OCI-LY1 (cell line): ENCODE measurements at regions not wholly inside any gene's neighbourhood (a gene's known extent, or its start where the extent isn't known, plus 50 kb on each side); places are given as distances from the start of the nearest gene placed in this dataset.

ENCODE experiments used
- H2AFZ ChIP-seq: fragments of 200-600 bp; sonication (generic), shearing (Covaris generic); 2 replicates; pipeline ENCODE4 v1.6.0; 2014; ENCODE audit warnings: antibody characterized with exemption, mild to moderate bottlenecking, low read length
- H3F3A ChIP-seq: fragments of 200-600 bp; sonication (generic), shearing (Covaris generic); 2 replicates; pipeline ENCODE4 v1.6.0; 2014; ENCODE audit warnings: mild to moderate bottlenecking, antibody characterized with exemption, low read length, moderate library complexity; ENCODE audit not compliant: insufficient read depth
- H3K27ac ChIP-seq: fragments of 200-600 bp; sonication (generic); 2 replicates; pipeline ENCODE4 v1.5.1; 2014; ENCODE audit warnings: low read length, mixed run types, mild to moderate bottlenecking, low read depth; ENCODE audit not compliant: poor library complexity, severe bottlenecking
- H3K27me3 ChIP-seq: fragments of 200-600 bp; sonication (generic); 2 replicates; pipeline ENCODE4 v1.6.0; 2014; ENCODE audit warnings: antibody characterized with exemption, mild to moderate bottlenecking, low read length, moderate library complexity; ENCODE audit not compliant: insufficient read depth
- H3K36me3 ChIP-seq: fragments of 200-600 bp; sonication (generic); 2 replicates; pipeline ENCODE4 v1.6.1; 2014; ENCODE audit warnings: mild to moderate bottlenecking, antibody characterized with exemption, low read length, moderate library complexity, mixed read lengths; ENCODE audit not compliant: insufficient read depth
- H3K4me1 ChIP-seq: fragments of 200-600 bp; sonication (generic); 2 replicates; pipeline ENCODE4 v1.5.1; 2014; ENCODE audit warnings: mild to moderate bottlenecking, low read length, moderate library complexity; ENCODE audit not compliant: insufficient read depth, severe bottlenecking
- H3K4me2 ChIP-seq: fragments of 200-600 bp; sonication (generic), shearing (Covaris generic); 2 replicates; pipeline ENCODE4 v1.6.1; 2014; ENCODE audit warnings: low read length
- H3K4me3 ChIP-seq: fragments of 200-600 bp; sonication (generic); 2 replicates; pipeline ENCODE4 v1.5.1; 2014; ENCODE audit warnings: low read length, low read depth, mild to moderate bottlenecking, mixed read lengths; ENCODE audit not compliant: poor library complexity, severe bottlenecking
- H3K79me2 ChIP-seq: fragments of 200-600 bp; shearing (Covaris generic); 2 replicates; pipeline ENCODE4 v1.6.1; 2016; ENCODE audit warnings: mixed run types, low read length, mixed read lengths; ENCODE audit not compliant: insufficient read depth
- H3K9ac ChIP-seq: fragments of 200-600 bp; sonication (generic), shearing (Covaris generic); 2 replicates; pipeline ENCODE4 v1.6.1; 2014; ENCODE audit warnings: mild to moderate bottlenecking, low read length, mixed read lengths
- H3K9me2 ChIP-seq: fragments of 200-600 bp; sonication (generic), shearing (Covaris generic); 2 replicates; pipeline ENCODE4 v1.6.1; 2014; ENCODE audit warnings: low read depth, mild to moderate bottlenecking, low read length, mixed read lengths
- H3K9me3 ChIP-seq: fragments of 200-600 bp; shearing (Covaris generic); 2 replicates; pipeline ENCODE4 v1.6.1; 2014; ENCODE audit warnings: low read length, mixed read lengths
- H4K20me1 ChIP-seq: fragments of 200-600 bp; sonication (generic), shearing (Covaris generic); 2 replicates; pipeline ENCODE4 v1.6.0; 2016; ENCODE audit warnings: mild to moderate bottlenecking, low read length; ENCODE audit not compliant: insufficient read depth
- EZH2 ChIP-seq: fragments of 200-600 bp; sonication (generic), shearing (Covaris generic); IDR thresholded peaks from 2 replicates; pipeline ENCODE4 v1.8.0; 2017; ENCODE audit warnings: borderline replicate concordance, mixed run types, mild to moderate bottlenecking, antibody characterized with exemption, low read length, moderate library complexity, mixed read lengths
- TF ChIP-seq, protein P1 (sequence below): fragments of 200-600 bp; sonication (generic), shearing (Covaris generic); IDR thresholded peaks from 2 replicates; pipeline ENCODE4 v1.5.1; 2017; ENCODE audit warnings: mild to moderate bottlenecking, antibody characterized with exemption, low read length, moderate library complexity, mixed read lengths

DNA sequence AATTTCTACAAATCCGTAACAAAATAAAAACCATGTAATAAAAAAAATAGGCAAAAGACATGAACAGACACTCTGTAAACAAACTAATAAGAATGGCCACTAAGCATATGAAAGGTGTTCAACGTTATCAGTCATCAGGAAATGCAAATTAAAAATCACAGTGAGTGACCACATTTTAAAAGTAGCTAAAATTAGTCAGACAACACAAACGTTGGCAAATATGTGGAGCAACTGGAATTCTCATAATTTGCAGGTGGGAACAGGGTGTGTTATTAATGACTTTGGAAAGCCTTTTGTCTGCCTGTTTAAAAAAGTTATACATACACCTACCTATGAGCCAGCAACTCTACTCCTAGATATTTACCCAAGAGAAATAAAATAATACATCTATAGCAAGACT is 164.4 kb downstream of the RMI1 start:
- Histone ChIP-seq H3K27ac (no peak overlapping the region), H3K4me1 (no peaks in the 10 kb centered on the region), H2AFZ (no peak overlapping the region), H3K36me3 (no peaks in the 10 kb centered on the region), H3F3A (no peaks in the 10 kb centered on the region), H3K9ac (no peak overlapping the region), H3K9me2 (no peaks in the 10 kb centered on the region), H3K27me3 (no peaks in the 10 kb centered on the region), H3K4me3 (no peak overlapping the region), H3K79me2 (no peaks in the 10 kb centered on the region), H3K4me2 (no peak overlapping the region), H4K20me1 (no peaks in the 10 kb centered on the region), H3K9me3 (no peaks in the 10 kb centered on the region)
- TF ChIP-seq, protein P1, sequence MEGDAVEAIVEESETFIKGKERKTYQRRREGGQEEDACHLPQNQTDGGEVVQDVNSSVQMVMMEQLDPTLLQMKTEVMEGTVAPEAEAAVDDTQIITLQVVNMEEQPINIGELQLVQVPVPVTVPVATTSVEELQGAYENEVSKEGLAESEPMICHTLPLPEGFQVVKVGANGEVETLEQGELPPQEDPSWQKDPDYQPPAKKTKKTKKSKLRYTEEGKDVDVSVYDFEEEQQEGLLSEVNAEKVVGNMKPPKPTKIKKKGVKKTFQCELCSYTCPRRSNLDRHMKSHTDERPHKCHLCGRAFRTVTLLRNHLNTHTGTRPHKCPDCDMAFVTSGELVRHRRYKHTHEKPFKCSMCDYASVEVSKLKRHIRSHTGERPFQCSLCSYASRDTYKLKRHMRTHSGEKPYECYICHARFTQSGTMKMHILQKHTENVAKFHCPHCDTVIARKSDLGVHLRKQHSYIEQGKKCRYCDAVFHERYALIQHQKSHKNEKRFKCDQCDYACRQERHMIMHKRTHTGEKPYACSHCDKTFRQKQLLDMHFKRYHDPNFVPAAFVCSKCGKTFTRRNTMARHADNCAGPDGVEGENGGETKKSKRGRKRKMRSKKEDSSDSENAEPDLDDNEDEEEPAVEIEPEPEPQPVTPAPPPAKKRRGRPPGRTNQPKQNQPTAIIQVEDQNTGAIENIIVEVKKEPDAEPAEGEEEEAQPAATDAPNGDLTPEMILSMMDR: no peak
- no peak for TF ChIP-seq EZH2

DNA sequence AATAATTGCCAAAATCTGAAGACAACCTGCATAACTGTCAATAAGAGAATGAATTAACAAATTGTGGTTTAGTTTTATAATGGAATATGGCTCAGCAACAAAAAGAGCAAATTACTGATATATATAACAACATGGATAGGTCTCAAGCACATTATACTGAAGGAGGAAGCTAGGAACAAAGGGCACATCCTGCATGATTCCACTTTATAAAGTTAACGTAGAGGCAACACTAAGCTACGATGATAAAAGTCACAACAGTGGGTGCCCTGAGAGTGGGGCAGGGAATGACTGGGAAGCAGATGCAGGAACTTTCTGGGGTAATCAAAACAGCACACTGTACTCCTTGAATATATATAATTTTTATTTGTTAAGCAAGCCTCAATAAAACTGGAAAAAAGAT is 165.2 kb downstream of the RMI1 start:
- no peak overlapping the region for H3K27ac ChIP-seq
- no peaks in the 10 kb centered on the region for H3K4me1 ChIP-seq
- H3F3A ChIP-seq: no peaks in the 10 kb centered on the region
- no peaks in the 10 kb centered on the region for H3K79me2 ChIP-seq
- no peaks in the 10 kb centered on the region for H4K20me1 ChIP-seq
- H2AFZ ChIP-seq: no peak overlapping the region
- no peaks in the 10 kb centered on the region for H3K36me3 ChIP-seq
- H3K4me2 ChIP-seq: no peak overlapping the region
- no peaks in the 10 kb centered on the region for H3K9me3 ChIP-seq
- H3K27me3 ChIP-seq: no peaks in the 10 kb centered on the region
- TF ChIP-seq, protein P1: no peak
- no peak for TF ChIP-seq EZH2
- no peaks in the 10 kb centered on the region for H3K9me2 ChIP-seq
- no peak overlapping the region for H3K4me3 ChIP-seq
- no peak overlapping the region for H3K9ac ChIP-seq

DNA sequence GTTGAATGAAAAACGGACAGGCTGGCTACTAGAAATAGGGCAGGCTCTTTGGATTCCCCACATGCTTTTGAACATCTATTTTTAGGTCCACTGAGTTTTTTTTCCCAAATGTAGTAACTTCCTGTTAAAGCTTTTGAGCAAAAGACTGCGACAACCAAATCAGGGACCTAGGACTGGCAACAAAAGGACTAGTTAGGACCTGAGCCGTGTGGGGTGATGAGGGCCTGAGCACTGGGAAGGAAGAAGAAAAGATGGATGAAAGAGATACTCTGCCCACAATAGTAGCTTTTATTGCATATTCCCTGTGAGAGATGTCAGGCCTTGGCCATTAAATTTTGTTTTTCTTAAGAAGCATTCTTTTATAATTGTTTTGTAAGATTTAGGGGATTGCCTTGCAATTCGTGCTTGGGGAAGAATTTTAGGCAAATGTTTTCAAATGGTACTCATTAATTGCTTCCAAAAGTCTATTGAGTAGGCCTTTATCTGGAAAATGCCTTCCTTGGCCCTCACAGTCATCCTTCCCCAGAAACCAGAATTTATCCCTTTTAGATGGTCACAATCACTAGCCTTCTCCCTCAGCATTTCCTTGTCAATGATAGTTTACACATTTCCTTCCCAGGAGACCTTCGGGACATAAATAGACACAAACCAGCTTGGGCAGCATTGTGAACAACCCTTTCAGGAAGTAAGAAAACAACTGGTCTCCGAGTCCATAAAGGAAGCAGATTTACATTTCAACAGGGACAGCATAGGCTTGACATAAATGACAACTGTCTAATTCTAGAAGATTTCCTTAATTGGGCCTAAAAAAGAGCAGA is 166.5 kb downstream of the RMI1 start:
- Histone ChIP-seq H3K27ac (no peak overlapping the region), H3F3A (no peaks in the 10 kb centered on the region), H3K4me2 (no peak overlapping the region), H2AFZ (no peak overlapping the region), H3K79me2 (no peaks in the 10 kb centered on the region), H4K20me1 (no peaks in the 10 kb centered on the region), H3K9me3 (no peaks in the 10 kb centered on the region), H3K4me3 (no peak overlapping the region), H3K4me1 (no peaks in the 10 kb centered on the region), H3K36me3 (no peaks in the 10 kb centered on the region), H3K27me3 (no peaks in the 10 kb centered on the region), H3K9me2 (no peaks in the 10 kb centered on the region), H3K9ac (no peak overlapping the region)
- TF ChIP-seq, protein P1: no peak
- no peak for TF ChIP-seq EZH2
